ENCODE measurements at regions not wholly inside any gene's neighbourhood (a gene's known extent, or its start where the extent isn't known, plus 50 kb on each side); places are given as distances from the start of the nearest gene placed in this dataset.
A peak's percentile ranks its signal among the peaks of the same experiment; 100 is the strongest.

DNA sequence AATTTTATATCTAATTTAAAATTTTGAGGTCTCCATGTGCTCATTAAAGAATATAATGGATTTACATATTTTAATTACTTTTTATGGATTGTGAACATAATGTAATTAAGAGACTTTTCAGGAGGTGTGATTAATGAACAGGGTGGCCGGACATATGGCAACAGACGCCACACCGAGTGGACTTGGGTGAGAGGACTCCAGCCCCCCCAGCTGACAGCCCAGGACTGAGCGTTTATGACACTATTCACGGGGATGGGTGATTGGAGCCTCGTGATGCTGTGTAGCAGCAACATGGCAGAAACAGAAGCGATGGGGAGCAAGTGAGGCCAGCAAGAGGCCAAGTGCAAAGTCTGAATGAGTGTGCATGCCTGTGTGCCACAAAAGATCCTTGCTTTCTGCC is 1176.9 kb downstream of the TYW1 start:
- no peak overlapping the region for H3K4me2 ChIP-seq (ENCODE audit: insufficient read depth, low read length)
- H3K27ac ChIP-seq (ENCODE audit: low read depth, low read length): no peak overlapping the region
- no peak overlapping the region for H2AFZ ChIP-seq (ENCODE audit: low read length)
- no peaks in the 10 kb centered on the region for H3K79me2 ChIP-seq (ENCODE audit: insufficient read depth, low read length)
- no peaks in the 10 kb centered on the region for H3K9me3 ChIP-seq (ENCODE audit: low read depth, low read length)
- H3K36me3 ChIP-seq (ENCODE audit: insufficient read depth, low read length): no peaks in the 10 kb centered on the region
- H4K20me1 ChIP-seq (ENCODE audit: insufficient read depth, low read length): no peaks in the 10 kb centered on the region
- DNase-seq (ENCODE audit: insufficient read length, low spot score, missing footprints): no peak
- no peaks in the 10 kb centered on the region for H3K27me3 ChIP-seq (ENCODE audit: insufficient read depth, low read length)
- TF ChIP-seq, protein P1, sequence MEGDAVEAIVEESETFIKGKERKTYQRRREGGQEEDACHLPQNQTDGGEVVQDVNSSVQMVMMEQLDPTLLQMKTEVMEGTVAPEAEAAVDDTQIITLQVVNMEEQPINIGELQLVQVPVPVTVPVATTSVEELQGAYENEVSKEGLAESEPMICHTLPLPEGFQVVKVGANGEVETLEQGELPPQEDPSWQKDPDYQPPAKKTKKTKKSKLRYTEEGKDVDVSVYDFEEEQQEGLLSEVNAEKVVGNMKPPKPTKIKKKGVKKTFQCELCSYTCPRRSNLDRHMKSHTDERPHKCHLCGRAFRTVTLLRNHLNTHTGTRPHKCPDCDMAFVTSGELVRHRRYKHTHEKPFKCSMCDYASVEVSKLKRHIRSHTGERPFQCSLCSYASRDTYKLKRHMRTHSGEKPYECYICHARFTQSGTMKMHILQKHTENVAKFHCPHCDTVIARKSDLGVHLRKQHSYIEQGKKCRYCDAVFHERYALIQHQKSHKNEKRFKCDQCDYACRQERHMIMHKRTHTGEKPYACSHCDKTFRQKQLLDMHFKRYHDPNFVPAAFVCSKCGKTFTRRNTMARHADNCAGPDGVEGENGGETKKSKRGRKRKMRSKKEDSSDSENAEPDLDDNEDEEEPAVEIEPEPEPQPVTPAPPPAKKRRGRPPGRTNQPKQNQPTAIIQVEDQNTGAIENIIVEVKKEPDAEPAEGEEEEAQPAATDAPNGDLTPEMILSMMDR (IDR thresholded peaks at IDR 0.05; ENCODE audit: extremely low read depth, low read depth, low read length): no peak
- H3K4me3 ChIP-seq (ENCODE audit: insufficient read depth, low read length): no peak overlapping the region
- no peaks in the 10 kb centered on the region for H3K4me1 ChIP-seq (ENCODE audit: insufficient read depth, low read length)

DNA sequence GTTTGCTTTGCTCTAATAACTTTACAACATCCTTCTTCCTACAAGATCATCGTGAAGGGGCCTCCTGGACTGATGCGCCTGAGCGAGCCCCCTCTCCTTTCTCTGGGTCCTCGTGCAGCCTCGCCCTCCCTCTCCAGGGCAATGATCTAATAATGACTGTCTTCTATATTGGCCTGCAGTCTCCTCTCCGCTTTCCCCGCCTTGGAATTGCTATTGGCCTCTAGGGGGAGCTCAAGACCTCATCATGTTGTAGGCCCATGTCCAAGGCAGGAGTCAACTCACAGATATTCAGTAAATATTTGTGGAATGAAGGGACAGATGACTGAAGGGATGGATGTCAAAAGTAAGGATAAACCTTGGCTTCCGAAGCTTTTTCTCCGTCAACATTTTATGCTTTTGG is 1180.3 kb downstream of the TYW1 start:
- no peaks in the 10 kb centered on the region for H3K4me1 ChIP-seq (ENCODE audit: insufficient read depth, low read length)
- peak; percentile 57 for DNase-seq (ENCODE audit: insufficient read length, low spot score, missing footprints)
- H2AFZ ChIP-seq (ENCODE audit: low read length): no peak overlapping the region
- H4K20me1 ChIP-seq (ENCODE audit: insufficient read depth, low read length): no peaks in the 10 kb centered on the region
- H3K27me3 ChIP-seq (ENCODE audit: insufficient read depth, low read length): no peaks in the 10 kb centered on the region
- no peaks in the 10 kb centered on the region for H3K9me3 ChIP-seq (ENCODE audit: low read depth, low read length)
- H3K36me3 ChIP-seq (ENCODE audit: insufficient read depth, low read length): no peaks in the 10 kb centered on the region
- no peak overlapping the region for H3K4me2 ChIP-seq (ENCODE audit: insufficient read depth, low read length)
- no peak overlapping the region for H3K4me3 ChIP-seq (ENCODE audit: insufficient read depth, low read length)
- H3K79me2 ChIP-seq (ENCODE audit: insufficient read depth, low read length): no peaks in the 10 kb centered on the region
- no peak overlapping the region for H3K27ac ChIP-seq (ENCODE audit: low read depth, low read length)
- TF ChIP-seq, protein P1 (IDR thresholded peaks at IDR 0.05; ENCODE audit: extremely low read depth, low read depth, low read length): peak; percentile 68

DNA sequence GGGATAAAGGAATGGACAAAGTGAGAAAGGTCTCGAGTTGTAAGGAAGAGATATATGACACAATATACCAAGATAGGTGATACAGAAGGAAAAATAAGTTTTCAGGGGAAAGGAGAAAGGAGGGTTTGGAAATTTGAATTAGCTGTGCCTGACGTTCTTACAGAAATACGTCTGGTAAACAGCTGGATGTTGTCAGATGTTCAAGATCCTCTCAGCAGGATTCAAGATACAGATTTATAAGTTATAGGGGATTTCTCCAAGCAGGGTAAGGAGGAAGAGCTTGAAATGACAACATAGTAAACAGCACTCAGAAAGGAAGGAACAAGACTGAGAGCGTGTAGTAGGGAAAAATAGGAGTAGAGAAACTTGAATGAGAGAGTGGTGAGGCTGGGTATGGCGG is 1184.1 kb downstream of the TYW1 start:
- Histone ChIP-seq H3K9me3 (ENCODE audit: low read depth, low read length) (peaks cover 2% of the 10 kb centered on the region), H3K36me3 (ENCODE audit: insufficient read depth, low read length) (no peaks in the 10 kb centered on the region), H3K79me2 (ENCODE audit: insufficient read depth, low read length) (no peaks in the 10 kb centered on the region), H3K4me3 (ENCODE audit: insufficient read depth, low read length) (no peak overlapping the region), H3K27me3 (ENCODE audit: insufficient read depth, low read length) (no peaks in the 10 kb centered on the region), H3K4me2 (ENCODE audit: insufficient read depth, low read length) (no peak overlapping the region), H3K4me1 (ENCODE audit: insufficient read depth, low read length) (no peaks in the 10 kb centered on the region), H3K27ac (ENCODE audit: low read depth, low read length) (no peak overlapping the region), H2AFZ (ENCODE audit: low read length) (no peak overlapping the region), H4K20me1 (ENCODE audit: insufficient read depth, low read length) (no peaks in the 10 kb centered on the region)
- no peak for DNase-seq (ENCODE audit: insufficient read length, low spot score, missing footprints)
- TF ChIP-seq, protein P1 (IDR thresholded peaks at IDR 0.05; ENCODE audit: extremely low read depth, low read depth, low read length): no peak

DNA sequence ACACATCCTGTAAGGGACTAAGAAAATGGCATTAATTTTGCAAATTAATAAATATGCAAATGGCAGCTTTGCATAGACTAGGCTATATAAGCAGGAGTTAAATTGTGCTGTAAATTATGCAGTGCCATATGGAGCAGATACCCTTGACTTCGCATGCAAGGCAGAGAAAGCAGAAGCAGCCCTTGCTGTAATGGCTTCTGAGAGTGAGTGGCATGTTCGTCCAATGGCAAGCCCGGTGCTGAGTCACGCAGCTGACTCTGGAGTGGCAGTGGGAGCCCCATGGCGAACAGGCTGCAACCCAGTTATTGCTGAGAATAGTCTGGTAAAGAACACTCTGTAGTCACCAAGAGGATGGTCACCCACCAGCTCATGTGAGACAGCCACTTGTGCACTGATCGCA is 1186.5 kb downstream of the TYW1 start:
- Histone ChIP-seq H3K27me3 (ENCODE audit: insufficient read depth, low read length) (no peaks in the 10 kb centered on the region), H3K4me1 (ENCODE audit: insufficient read depth, low read length) (no peaks in the 10 kb centered on the region), H4K20me1 (ENCODE audit: insufficient read depth, low read length) (no peaks in the 10 kb centered on the region), H3K27ac (ENCODE audit: low read depth, low read length) (no peak overlapping the region), H2AFZ (ENCODE audit: low read length) (no peak overlapping the region), H3K4me3 (ENCODE audit: insufficient read depth, low read length) (no peak overlapping the region), H3K79me2 (ENCODE audit: insufficient read depth, low read length) (no peaks in the 10 kb centered on the region), H3K4me2 (ENCODE audit: insufficient read depth, low read length) (no peak overlapping the region), H3K36me3 (ENCODE audit: insufficient read depth, low read length) (no peaks in the 10 kb centered on the region), H3K9me3 (ENCODE audit: low read depth, low read length) (peaks cover 2% of the 10 kb centered on the region)
- TF ChIP-seq, protein P1 (IDR thresholded peaks at IDR 0.05; ENCODE audit: extremely low read depth, low read depth, low read length): no peak
- no peak for DNase-seq (ENCODE audit: insufficient read length, low spot score, missing footprints)

Measured in osteoblast (primary cell).